ENCODE measurements at regions not wholly inside any gene's neighbourhood (a gene's known extent, or its start where the extent isn't known, plus 50 kb on each side); places are given as distances from the start of the nearest gene placed in this dataset.

GRCh38 chr7:115346685-115347084, 424.8 kb downstream of the MDFIC start:
- TF ChIP-seq PRDM1 (tag by site-specific recombination; IDR thresholded peaks at IDR 0.05) = no peak
- no peak for TF ChIP-seq ZNF791 (tag by site-specific recombination; IDR thresholded peaks at IDR 0.05)
- TF ChIP-seq ZBTB44 (tag by site-specific recombination; IDR thresholded peaks at IDR 0.05) = no peak
- no peak for TF ChIP-seq ZNF549 (tag by site-specific recombination; IDR thresholded peaks at IDR 0.05)
- TF ChIP-seq SP2 (tag by site-specific recombination; IDR thresholded peaks at IDR 0.05) = no peak
- no peak for TF ChIP-seq KLF7 (tag by site-specific recombination; IDR thresholded peaks at IDR 0.05; ENCODE audit: borderline replicate concordance)
- TF ChIP-seq ZNF837 (tag by site-specific recombination; IDR thresholded peaks at IDR 0.05) = no peak
- CTCF ChIA-PET = no interaction called here
- H3K4me3 ChIP-seq (ENCODE audit: low read depth, low read length) = no peak overlapping the region
- no peaks in the 10 kb centered on the region for H3K36me3 ChIP-seq (ENCODE audit: control insufficient read depth in 2 of 2, insufficient read depth in 1 of 2, low read length in 2 of 2)
- H3K4me1 ChIP-seq (ENCODE audit: control insufficient read depth, insufficient read depth, low read length) = no peaks in the 10 kb centered on the region
- POLR2A ChIA-PET = no interaction called here
- H3K27ac ChIP-seq (ENCODE audit: extremely low read depth, low read depth, low read length) = no peak overlapping the region
- no peaks in the 10 kb centered on the region for H3K9me3 ChIP-seq (ENCODE audit: control insufficient read depth, insufficient read depth, low read depth, low read length)

GRCh38 chr7:115340828-115341227, 418.9 kb downstream of the MDFIC start:
- Histone ChIP-seq H3K36me3 (ENCODE audit: control insufficient read depth in 2 of 2, insufficient read depth in 1 of 2, low read length in 2 of 2) (no peaks in the 10 kb centered on the region), H3K4me3 (ENCODE audit: low read depth, low read length) (no peak overlapping the region), H3K27ac (ENCODE audit: extremely low read depth, low read depth, low read length) (no peak overlapping the region), H3K9me3 (ENCODE audit: control insufficient read depth, insufficient read depth, low read depth, low read length) (no peaks in the 10 kb centered on the region), H3K4me1 (ENCODE audit: control insufficient read depth, insufficient read depth, low read length) (no peaks in the 10 kb centered on the region)
- TF ChIP-seq SETDB1 (IDR thresholded peaks at IDR 0.05; ENCODE audit: insufficient read length, low read length) (no peak), KLF9 (tag by site-specific recombination; IDR thresholded peaks at IDR 0.05; ENCODE audit: low read depth) (no peak), ZNF292 (tag by site-specific recombination; IDR thresholded peaks at IDR 0.05; ENCODE audit: borderline replicate concordance, low read depth) (no peak), ZBTB1 (tag by site-specific recombination; IDR thresholded peaks at IDR 0.05) (no peak), SP2 (tag by site-specific recombination; IDR thresholded peaks at IDR 0.05) (no peak), TSHZ1 (tag by site-specific recombination; IDR thresholded peaks at IDR 0.05; ENCODE audit: borderline replicate concordance) (no peak), YY1 (tag by site-specific recombination; IDR thresholded peaks at IDR 0.05) (no peak), ZFHX2 (tag by site-specific recombination; conservative IDR thresholded peaks at IDR 0.05) (no peak), ZNF548 (tag by site-specific recombination; IDR thresholded peaks at IDR 0.05) (no peak), ZNF416 (tag by site-specific recombination; IDR thresholded peaks at IDR 0.05) (no peak), ZNF571 (tag by site-specific recombination; IDR thresholded peaks at IDR 0.05) (no peak), ZNF426 (tag by site-specific recombination; IDR thresholded peaks at IDR 0.05) (no peak), GLIS2 (tag by site-specific recombination; IDR thresholded peaks at IDR 0.05) (no peak), MZF1 (tag by site-specific recombination; IDR thresholded peaks at IDR 0.05; ENCODE audit: borderline replicate concordance) (no peak), ZFP37 (tag by site-specific recombination; IDR thresholded peaks at IDR 0.05) (no peak)
- TF ChIP-seq, protein P1, sequence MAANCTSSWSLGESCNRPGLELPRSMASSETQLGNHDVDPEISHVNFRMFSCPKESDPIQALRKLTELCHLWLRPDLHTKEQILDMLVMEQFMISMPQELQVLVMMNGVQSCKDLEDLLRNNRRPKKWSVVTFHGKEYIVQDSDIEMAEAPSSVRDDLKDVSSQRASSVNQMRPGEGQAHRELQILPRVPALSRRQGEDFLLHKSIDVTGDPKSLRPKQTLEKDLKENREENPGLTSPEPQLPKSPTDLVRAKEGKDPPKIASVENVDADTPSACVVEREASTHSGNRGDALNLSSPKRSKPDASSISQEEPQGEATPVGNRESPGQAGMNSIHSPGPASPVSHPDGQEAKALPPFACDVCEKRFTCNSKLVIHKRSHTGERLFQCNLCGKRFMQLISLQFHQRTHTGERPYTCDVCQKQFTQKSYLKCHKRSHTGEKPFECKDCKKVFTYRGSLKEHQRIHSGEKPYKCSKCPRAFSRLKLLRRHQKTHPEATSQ (tag by site-specific recombination; IDR thresholded peaks at IDR 0.05) = no peak
- CTCF ChIA-PET = interaction anchor here (0.7 to 1.4 kb wide), 3 partner anchors 9 to 1517 kb away, joined by 3 to 4 read pairs (median 4); no protein-coding TSS in a partner anchor
- POLR2A ChIA-PET = no interaction called here
